MM.1S (cell line): ENCODE measurements at regions not wholly inside any gene's neighbourhood (a gene's known extent, or its start where the extent isn't known, plus 50 kb on each side); places are given as distances from the start of the nearest gene placed in this dataset.

Experiments
- EZH2 ChIP-seq: fragments of 300-600 bp; sonication (generic); optimal IDR thresholded peaks from 2 replicates; pipeline ENCODE3; 2017; ENCODE audit warnings: low read depth, mild to moderate bottlenecking, antibody characterized with exemption, low read length, mixed read lengths
- TF ChIP-seq, protein P1 (sequence below): fragments of 300-600 bp; sonication (generic); IDR thresholded peaks from 2 replicates; pipeline ENCODE4 v1.5.1; 2016; ENCODE audit warnings: antibody characterized with exemption, low read length, mixed read lengths

DNA sequence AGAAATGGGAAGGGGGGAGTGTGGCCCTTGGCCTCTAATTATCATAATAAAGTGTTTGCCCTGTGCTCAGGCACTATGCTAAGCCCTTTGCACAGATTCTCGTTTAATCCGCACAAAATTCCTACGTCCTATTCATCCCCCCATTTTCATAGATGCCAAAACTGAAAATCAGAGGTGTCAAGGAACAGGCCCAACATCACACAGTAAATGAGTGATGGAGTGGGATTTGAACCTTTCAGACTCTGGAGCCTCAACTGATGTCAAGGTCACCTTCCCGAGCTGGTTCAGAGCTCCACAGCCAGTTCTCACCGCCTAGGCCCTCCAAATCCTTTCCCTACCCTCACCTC, 80.7 kb downstream of the IRF2BPL start:
- TF ChIP-seq, protein P1, sequence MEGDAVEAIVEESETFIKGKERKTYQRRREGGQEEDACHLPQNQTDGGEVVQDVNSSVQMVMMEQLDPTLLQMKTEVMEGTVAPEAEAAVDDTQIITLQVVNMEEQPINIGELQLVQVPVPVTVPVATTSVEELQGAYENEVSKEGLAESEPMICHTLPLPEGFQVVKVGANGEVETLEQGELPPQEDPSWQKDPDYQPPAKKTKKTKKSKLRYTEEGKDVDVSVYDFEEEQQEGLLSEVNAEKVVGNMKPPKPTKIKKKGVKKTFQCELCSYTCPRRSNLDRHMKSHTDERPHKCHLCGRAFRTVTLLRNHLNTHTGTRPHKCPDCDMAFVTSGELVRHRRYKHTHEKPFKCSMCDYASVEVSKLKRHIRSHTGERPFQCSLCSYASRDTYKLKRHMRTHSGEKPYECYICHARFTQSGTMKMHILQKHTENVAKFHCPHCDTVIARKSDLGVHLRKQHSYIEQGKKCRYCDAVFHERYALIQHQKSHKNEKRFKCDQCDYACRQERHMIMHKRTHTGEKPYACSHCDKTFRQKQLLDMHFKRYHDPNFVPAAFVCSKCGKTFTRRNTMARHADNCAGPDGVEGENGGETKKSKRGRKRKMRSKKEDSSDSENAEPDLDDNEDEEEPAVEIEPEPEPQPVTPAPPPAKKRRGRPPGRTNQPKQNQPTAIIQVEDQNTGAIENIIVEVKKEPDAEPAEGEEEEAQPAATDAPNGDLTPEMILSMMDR, result no peak
- TF ChIP-seq EZH2, result no peak
